K562 (cell line): ENCODE measurements at regions not wholly inside any gene's neighbourhood (a gene's known extent, or its start where the extent isn't known, plus 50 kb on each side); places are given as distances from the start of the nearest gene placed in this dataset.
"Not testable (repeated sequence)": the region's sequence is repeated elsewhere in the genome, so short reads cannot be mapped to it uniquely, and the experiment has no call there.

Experiments used
- ATAC-seq: fragments of 200-7000 bp; cut with Tn5 transposase; 3 replicates; pipeline ENCODE4 v1.9.1; 2020; ENCODE audit warnings: moderate library complexity
- BruUV-seq: library from RNA; stranded (reverse); fragments of 400-500 nt; replicated peaks from 2 replicates; lab custom pipeline; 2021; lab: Mats Ljungman, UMichigan
- CTCF ChIA-PET: fragments of 300-600 bp; formaldehyde crosslinking; extraction: SDS; loops from one replicate; lab custom pipeline; 2021; ENCODE audit warnings: low intra/inter-chr PET ratio; lab: Yijun Ruan, JAX
- POLR2A ChIA-PET: fragments of 300-600, 350-650 bp; sonication (Branson Sonifier 250); formaldehyde crosslinking; extraction: SDS; loops from one replicate; lab custom pipeline; 2021; ENCODE audit warnings: antibody characterized with exemption, inconsistent platforms; lab: Yijun Ruan, JAX
- DNase-seq, 4 experiments: peaks; one replicate each; pipeline versions ENCODE4 v3.0.0 to v3.0.0-alpha.2; 2011 to 2018; ENCODE audit warnings: low spot score in 3 of 4, mixed read lengths in 3 of 4; ENCODE audit errors: extremely low read depth in 1 of 4
- FAIRE-seq: peaks from 2 replicates; lab custom pipeline; 2011; peaks lifted over from hg19 to GRCh38; lab: Jason Lieb, UNC
- H2AFZ ChIP-seq: 2 replicates; pipeline ENCODE4 v1.6.0; 2011; ENCODE audit warnings: low read depth, low read length, control low read depth, inconsistent platforms
- H3K27ac ChIP-seq: fragments of 200-600 bp; 3 replicates; pipeline ENCODE4 v1.8.0; 2011; ENCODE audit warnings: low read depth, mild to moderate bottlenecking, control low read depth, inconsistent platforms, low read length, moderate library complexity, mixed read lengths; ENCODE audit errors: extremely low read depth
- H3K27me3 ChIP-seq, 2 experiments: fragments of 300-600 bp in 1 of 2; 2 replicates in 1 of 2; 3 replicates in 1 of 2; pipeline versions ENCODE4 v1.6.0 to v1.8.0; 2011; ENCODE audit warnings: inconsistent platforms in 2 of 2, low read length in 2 of 2, mild to moderate bottlenecking in 1 of 2, mixed read lengths in 1 of 2, moderate library complexity in 1 of 2; ENCODE audit not compliant: control insufficient read depth in 2 of 2, insufficient read depth in 2 of 2
- H3K36me3 ChIP-seq: fragments of 300-600 bp; 3 replicates; pipeline ENCODE4 v1.8.0; 2011; ENCODE audit warnings: mild to moderate bottlenecking, low read length, inconsistent platforms; ENCODE audit not compliant: control insufficient read depth, insufficient read depth
- H3K4me1 ChIP-seq, 2 experiments: fragments of 200-600 bp in 1 of 2; replicated peaks in 1 of 2; 2 replicates in 1 of 2; 3 replicates in 1 of 2; pipeline versions ENCODE4 v1.5.1 to v1.8.0; 2011; ENCODE audit warnings: inconsistent platforms in 2 of 2, low read length in 2 of 2, mild to moderate bottlenecking in 1 of 2, mixed read lengths in 1 of 2, moderate library complexity in 1 of 2; ENCODE audit not compliant: control insufficient read depth in 2 of 2, insufficient read depth in 2 of 2
- H3K4me2 ChIP-seq: 2 replicates; pipeline ENCODE4 v1.6.1; 2011; ENCODE audit warnings: low read length, control low read depth, inconsistent platforms, mixed read lengths; ENCODE audit not compliant: insufficient read depth
- H3K4me3 ChIP-seq: fragments of 200-600 bp; sonication (generic), shearing (Covaris generic); 2 replicates; pipeline ENCODE4 v1.5.1; 2016; ENCODE audit warnings: control low read depth, inconsistent platforms
- H3K79me2 ChIP-seq: fragments of 200-600 bp; 3 replicates; pipeline ENCODE4 v1.8.0; 2011; ENCODE audit warnings: low read length, inconsistent platforms; ENCODE audit not compliant: control insufficient read depth, insufficient read depth
- H3K9ac ChIP-seq, 2 experiments: 2 replicates each; pipeline versions ENCODE4 v1.6.0 to v1.6.1; 2011; ENCODE audit warnings: low read depth in 2 of 2, low read length in 2 of 2, control low read depth in 1 of 2, inconsistent platforms in 1 of 2, mild to moderate bottlenecking in 1 of 2, mixed read lengths in 1 of 2; ENCODE audit not compliant: insufficient read depth in 1 of 2
- H3K9me1 ChIP-seq: one replicate; pipeline ENCODE4 v1.6.0; 2011; ENCODE audit warnings: inconsistent platforms, mild to moderate bottlenecking, low read length, moderate library complexity; ENCODE audit not compliant: control insufficient read depth, insufficient read depth
- H3K9me3 ChIP-seq: replicated peaks from 2 replicates; pipeline ENCODE4 v1.5.1; 2011; ENCODE audit warnings: low read depth, low read length, inconsistent platforms; ENCODE audit not compliant: control insufficient read depth, insufficient read depth
- H4K20me1 ChIP-seq: replicated peaks from 2 replicates; pipeline ENCODE4 v1.6.1; 2011; ENCODE audit warnings: low read length, inconsistent platforms, mixed read lengths; ENCODE audit not compliant: control insufficient read depth, insufficient read depth
- COPS2 ChIP-seq: fragments of 450-650 bp; conservative IDR thresholded peaks from 2 replicates; pipeline ENCODE4 v1.6.1; 2016; ENCODE audit warnings: mild to moderate bottlenecking, moderate library complexity
- RBM15 ChIP-seq: fragments of 200-400 bp; formaldehyde crosslinking; IDR thresholded peaks from 2 replicates; pipeline ENCODE4 v1.6.1; 2018; ENCODE audit warnings: mild to moderate bottlenecking, low read length, moderate library complexity; ENCODE audit not compliant: insufficient read depth
- WGBS: fragments of 100-300 bp; shearing (Covaris generic); methylation state at CpG from one replicate; pipeline ENCODE4 v1.1.6; 2016; ENCODE audit warnings: low coverage, mixed read lengths; ENCODE audit not compliant: insufficient coverage; ENCODE audit errors: missing lambda C conversion rate; 5-methylcytosine and 5-hydroxymethylcytosine counted together
- in situ Hi-C: fragments of 300-500 bp; cut with MboI; formaldehyde crosslinking; loops from 4 replicates; pipeline ENCODE4 v1.15.0; 2018; ENCODE audit warnings: inconsistent platforms, mixed read lengths
- intact Hi-C: fragments of 100-400 bp; cut with micrococcal nuclease; formaldehyde crosslinking; loops from 2 replicates; pipeline ENCODE4 v1.14.2; 2022

DNA sequence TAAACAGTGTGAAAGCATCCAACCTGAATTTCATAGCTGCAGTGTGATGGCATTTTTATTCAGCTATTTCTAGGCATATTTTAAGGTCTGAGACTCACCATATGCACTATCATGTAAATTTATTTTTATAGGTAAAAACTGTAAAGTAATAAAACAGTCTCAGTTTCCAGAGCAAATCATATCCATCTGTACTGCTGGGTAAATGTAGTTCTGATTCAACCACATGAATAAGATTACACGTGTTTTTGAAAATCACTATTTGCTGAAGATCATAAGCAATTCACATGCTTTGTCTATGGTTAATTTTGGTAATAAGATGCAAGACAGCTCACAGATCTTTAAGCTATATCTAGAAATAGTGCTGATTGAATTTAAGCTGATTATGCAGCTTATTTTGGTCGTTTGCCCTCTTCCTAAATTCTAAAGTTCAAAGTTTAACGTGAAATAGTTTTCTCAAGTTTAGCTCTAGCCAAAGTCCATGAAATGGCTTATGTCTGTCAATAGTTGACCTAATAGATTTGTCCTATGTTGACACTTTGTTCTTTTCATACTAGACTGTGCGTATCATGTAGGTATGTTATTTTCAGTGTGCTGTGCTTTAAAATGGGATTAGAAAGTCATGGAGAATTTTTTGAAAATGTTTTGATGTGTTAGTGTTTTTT lies 489.0 kb downstream of the USP25 start:
- Histone ChIP-seq H4K20me1 (no peaks in the 10 kb centered on the region), H3K9me1 (no peaks in the 10 kb centered on the region), H3K4me2 (no peak overlapping the region), H3K27ac (no peak overlapping the region), H3K9me3 (no peaks in the 10 kb centered on the region), H3K36me3 (no peaks in the 10 kb centered on the region), H3K9ac (no peak overlapping the region), H2AFZ (no peak overlapping the region), H3K4me1 (no peaks in the 10 kb centered on the region), H3K4me3 (no peak overlapping the region), H3K79me2 (no peaks in the 10 kb centered on the region), H3K27me3 (no peaks in the 10 kb centered on the region)
- TF ChIP-seq COPS2, result no peak
- no peak for TF ChIP-seq RBM15
- ChIA-PET CTCF (no interaction called here), POLR2A (no interaction called here)
- intact Hi-C loops (no loop called here), in situ Hi-C loops (no loop called here)
- ATAC-seq, result no peak
- 0% methylated on average over 4 of the region's 4 CpGs for WGBS
- BruUV-seq, result no TSS peak
- DNase-seq, result no peak
- no peak for FAIRE-seq

DNA sequence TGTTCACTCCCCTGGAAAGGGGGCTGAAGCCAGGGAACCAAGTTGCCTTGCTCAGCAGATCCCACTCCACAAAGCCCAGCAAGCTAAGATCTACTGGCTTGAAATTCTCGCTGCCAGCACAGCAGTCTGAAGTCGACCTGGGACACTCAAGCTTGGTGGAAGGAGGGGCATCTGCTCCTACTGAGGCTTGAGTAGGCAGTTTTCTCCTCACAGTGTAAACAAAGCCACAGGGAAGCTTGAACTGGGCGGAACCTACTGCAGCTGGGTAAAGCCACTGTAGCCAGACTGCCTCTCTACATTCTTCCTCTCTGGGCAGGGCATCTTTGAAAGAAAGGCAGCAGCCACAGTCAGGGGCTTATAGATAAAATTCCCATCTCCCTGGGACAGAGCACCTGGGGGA lies 495.0 kb downstream of the USP25 start:
- in situ Hi-C loops, H3K4me1 ChIP-seq, CTCF ChIA-PET, H3K27me3 ChIP-seq, POLR2A ChIA-PET, FAIRE-seq, ATAC-seq, DNase-seq, H2AFZ ChIP-seq, BruUV-seq, H3K27ac ChIP-seq, intact Hi-C loops, H3K4me3 ChIP-seq, H3K4me2 ChIP-seq, H3K9me3 ChIP-seq, H4K20me1 ChIP-seq, H3K79me2 ChIP-seq, H3K36me3 ChIP-seq, H3K9ac ChIP-seq, H3K9me1 ChIP-seq: not testable (repeated sequence)
- WGBS, result 4% methylated on average over 3 of the region's 3 CpGs
